ENCODE measurements at regions not wholly inside any gene's neighbourhood (a gene's known extent, or its start where the extent isn't known, plus 50 kb on each side); places are given as distances from the start of the nearest gene placed in this dataset.

DNA sequence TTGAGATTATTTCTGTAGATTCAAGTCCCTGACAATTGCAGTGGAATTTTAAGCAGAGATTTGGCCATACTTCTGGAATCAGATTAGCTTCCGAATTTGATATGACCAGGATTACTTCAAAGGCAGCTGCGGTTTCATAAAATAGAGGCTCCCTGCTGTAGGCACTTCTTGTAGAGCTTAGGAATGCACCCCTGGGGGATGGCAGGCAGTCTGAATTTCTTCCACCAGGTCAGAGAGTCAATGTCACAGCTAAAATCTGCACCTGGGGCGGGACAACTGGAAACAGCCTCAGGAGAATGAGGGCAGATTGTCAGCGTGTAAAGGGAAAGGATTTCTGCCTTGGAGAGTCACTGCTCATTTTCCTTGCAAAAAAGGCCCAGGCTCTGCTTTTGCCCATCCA is 182.6 kb downstream of the ARRDC4 start:
- DNase-seq (ENCODE audit: low read depth in 2 of 2), result no peak

DNA sequence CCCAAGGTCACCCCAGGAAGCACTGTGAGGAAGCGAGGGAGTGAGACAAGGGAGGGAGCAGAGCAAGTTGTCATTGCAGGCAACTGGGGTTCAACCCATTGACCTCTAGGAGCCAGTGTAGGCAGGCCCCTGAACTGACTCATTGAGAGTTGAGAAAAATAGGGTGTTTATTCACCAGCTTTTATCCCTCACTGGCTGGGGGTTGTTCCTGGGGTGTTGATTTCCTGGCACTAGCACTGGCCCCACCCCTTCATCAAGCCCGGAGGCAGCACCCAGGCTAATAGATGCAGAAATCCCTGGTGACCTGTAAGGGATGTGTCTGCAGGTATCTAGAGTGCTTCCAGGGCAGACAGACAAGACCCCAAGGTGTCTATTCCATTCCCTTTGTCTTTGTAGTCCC is 183.9 kb downstream of the ARRDC4 start:
- no peak for DNase-seq (ENCODE audit: low read depth in 2 of 2)

DNA sequence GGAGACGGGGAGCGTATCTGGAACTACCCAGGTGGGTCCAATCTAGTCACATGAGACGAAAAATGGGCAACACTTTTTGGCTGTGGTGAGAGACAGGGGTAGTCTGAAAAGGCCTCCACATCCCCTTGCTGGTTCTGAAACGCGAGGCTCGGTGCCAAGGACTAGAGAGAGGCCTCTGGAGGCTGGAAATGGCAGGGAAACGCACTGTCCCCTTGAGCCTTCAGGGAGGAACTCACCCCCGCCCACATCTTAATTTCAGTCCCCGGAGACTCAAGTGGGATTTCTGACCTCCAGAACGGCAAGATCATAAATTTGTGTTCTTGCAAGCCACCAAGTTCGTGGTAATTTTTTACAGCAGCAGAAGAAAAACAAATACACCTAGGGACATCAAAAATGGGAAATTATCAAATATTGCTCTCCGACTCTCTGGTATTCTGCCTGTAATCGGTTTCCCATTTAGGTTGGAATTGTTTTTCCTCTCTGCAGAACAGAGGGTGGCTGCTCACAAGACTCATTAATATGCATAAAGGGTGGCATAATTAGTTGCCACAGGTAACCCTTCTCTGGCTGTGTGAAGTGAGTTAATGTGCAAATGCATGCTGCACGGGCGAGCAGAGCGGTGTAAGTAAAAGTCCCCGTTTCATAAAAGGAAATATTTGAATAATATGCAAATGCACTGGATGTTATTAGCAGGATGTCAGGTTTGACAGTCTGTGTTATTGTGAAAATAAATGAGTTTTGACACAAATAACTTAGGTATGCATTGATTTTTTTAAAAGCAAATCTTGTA is 185.7 kb downstream of the ARRDC4 start:
- DNase-seq (ENCODE audit: low read depth in 2 of 2), result no peak

DNA sequence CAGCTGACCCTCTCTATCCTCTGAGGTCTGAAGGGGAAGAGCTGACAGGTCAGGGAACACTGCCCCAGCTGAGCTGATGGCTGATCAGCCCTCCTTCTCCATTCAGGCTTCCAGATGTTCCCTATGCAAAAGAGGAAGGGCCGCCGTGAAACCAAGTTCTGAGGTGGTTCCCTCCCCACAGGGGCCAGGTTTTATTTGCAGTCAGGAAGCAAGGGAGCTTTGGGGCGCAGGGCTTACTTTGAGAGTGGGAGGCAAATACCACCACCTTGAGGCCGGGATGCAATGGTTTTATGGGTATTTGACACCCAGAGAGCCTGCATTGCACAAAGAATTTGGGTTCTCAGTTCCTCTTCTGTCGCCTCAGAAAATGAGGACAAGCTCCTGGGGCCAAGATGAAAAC is 186.9 kb downstream of the ARRDC4 start:
- no peak for DNase-seq (ENCODE audit: low read depth in 2 of 2)

DNA sequence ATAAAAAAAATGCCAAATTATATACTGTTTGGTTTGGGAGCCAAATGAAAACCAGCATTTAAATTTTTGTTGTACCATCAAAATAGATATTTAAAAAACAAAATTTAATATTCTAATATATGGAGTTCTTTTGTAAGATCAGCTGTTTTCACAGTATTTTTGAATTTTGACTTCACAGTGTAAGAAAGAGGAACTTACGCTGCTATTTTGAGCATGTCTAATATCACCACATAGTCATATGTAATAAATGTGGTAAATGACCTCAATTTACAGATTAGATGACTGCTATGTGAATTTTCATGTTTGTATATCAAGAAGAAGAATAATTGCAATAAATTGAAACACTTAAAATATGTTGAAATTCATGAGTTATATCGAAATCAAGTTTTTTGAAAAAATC is 189.6 kb downstream of the ARRDC4 start:
- no peak for DNase-seq (ENCODE audit: low read depth in 2 of 2)

DNA sequence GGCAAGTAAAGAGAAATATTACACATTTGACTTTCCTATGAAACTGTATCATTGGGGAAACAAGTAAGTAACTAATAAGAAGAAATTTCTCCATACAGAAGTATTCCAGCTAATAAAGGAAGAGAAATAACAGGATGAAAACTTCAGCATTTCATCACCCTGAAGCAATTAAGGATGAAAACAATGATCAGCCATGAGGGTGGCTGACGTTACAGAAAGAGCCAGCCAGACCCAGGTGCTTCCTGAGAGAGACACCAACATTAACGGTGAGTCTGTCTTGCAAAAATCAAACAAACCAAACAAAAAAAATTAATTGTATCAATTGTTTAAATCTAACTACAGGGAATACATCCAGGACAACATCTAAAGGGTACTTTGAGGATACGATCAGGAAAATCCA is 190.0 kb downstream of the ARRDC4 start:
- DNase-seq (ENCODE audit: low read depth in 2 of 2), result no peak

DNA sequence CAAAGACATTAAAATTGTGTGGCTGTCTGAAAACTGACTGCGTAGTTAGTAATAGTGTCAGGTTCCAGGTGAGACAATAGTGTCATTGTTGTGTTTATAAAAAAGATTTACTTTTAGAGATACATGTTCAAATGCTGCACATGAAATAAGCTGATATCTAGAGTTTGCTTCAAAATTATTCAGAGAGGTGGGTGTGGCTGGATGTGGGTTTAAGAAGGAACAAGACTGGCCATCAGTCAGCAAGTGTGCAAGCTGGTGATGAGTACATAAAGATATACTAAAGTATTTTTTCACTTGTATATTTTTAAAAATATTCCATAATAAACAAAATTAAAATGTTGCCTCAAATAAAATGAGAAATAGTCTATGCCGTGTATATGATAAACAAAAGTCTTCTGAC is 190.6 kb downstream of the ARRDC4 start:
- no peak for DNase-seq (ENCODE audit: low read depth in 2 of 2)

DNA sequence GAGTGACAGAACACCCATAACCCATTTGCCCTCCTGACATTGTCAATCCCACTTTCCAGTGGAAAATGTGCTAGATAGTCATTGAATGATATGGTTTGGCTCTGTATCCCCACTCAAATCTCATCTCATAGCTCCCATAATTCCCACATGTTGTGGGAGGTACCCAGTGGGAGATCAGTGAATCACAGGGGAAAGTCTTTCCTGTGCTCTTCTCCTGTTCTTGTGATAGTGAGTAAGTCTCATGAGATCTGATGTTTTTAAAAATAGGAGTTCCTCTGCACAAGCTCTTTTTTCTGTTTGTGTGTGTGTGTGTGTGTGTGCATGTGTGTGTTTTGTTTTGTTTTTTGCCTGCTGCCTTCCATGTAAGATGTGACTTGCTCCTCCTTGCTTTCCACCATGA is 191.7 kb downstream of the ARRDC4 start:
- no peak for DNase-seq (ENCODE audit: low read depth in 2 of 2)

DNA sequence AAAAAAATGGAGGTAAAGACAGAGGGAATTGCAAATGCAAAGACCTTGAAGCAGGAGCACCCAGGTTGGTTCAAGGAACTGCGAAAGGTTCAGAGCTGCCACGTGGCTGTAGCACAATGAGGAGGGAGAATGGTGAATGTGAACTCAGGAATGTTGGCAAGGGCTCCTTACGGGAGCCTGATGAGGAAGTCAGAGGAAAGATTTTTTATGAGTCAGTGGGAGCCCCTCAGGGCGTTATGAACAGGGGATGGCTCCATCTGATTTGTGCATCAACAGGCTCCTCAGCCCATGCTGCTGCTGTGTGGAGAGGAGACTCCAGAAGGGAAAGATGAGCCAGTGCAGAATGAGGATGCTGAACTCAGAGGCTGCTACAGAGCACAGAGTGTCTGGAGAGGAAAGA is 194.4 kb downstream of the ARRDC4 start:
- peak; percentile 85 for DNase-seq (ENCODE audit: low read depth in 2 of 2)

DNA sequence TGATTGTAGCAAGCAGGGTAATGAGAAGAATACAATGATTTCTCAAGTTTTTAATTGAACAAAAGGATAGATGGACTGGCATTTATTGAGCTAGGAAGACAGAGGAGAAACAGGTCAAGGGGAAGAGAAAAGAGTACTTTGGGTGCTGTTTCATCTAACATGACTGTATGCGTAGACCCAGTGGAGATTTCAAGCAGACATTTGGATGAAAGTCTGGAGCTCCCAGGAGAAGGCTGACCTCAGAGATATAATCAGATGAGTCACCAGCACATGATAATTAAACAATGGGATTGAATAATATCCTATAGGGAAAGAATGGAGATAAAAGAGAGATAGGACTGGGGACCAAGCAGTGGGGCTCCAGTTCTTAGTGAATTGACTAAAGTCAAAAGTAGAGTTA is 194.9 kb downstream of the ARRDC4 start:
- peak in 1 of 2 experiments; percentile 9 for DNase-seq (ENCODE audit: low read depth in 2 of 2)

DNA sequence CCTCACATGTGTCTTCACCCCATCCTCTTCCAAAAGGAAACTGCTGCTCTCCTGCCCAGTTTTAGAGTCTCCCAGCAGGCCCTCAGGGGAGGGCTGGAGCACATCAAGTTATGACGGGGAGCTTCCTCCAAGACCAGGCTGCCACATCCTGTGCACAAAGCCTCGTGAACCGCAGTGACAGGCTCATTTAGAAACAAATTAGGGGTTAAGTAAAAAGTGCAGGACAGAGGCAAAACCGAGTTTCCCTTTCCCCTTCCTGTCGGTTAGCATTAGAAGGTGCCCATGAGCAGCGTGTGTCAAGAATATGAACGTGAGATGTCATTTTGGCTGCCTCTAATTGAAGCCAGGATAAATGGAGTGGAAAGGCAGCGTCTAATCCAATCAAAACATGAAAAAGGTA is 199.7 kb downstream of the ARRDC4 start:
- DNase-seq (ENCODE audit: low read depth in 2 of 2), result no peak

DNA sequence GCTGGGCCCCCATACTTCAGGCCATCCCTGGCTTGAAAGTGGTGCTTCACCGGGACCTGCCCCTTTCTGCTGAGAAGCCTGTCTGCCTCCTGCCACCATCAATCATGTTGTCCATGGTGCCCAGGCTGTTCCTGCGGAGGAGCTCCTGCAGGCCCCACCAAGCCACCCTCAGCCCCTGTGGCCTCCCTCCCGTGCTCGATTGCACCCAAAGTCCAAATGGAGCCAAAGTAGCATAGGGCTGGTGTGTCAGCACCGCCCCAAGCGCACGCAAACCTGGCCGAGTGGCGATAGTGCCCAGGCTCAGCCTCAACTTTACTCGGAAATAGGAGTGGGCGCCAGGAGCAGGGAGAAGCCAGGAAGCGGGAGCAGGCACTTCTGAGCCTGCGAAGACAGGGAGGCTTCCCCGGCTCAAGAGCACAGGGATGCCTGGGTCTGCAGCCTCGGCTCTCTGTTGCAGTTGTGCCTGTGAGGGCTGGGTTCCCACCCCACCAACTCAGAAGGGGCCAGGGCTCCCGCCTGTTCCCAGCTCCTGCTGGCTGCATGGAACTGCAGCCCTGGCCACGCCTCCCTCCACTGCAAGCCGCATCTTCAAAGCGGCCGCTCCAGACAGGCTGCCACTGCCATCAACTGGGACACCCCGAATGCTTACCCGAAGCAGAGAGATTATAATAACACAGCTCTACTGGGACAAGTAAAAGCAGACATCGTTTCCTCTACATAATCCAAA is 203.0 kb downstream of the ARRDC4 start:
- DNase-seq (ENCODE audit: low read depth in 2 of 2), result no peak

DNA sequence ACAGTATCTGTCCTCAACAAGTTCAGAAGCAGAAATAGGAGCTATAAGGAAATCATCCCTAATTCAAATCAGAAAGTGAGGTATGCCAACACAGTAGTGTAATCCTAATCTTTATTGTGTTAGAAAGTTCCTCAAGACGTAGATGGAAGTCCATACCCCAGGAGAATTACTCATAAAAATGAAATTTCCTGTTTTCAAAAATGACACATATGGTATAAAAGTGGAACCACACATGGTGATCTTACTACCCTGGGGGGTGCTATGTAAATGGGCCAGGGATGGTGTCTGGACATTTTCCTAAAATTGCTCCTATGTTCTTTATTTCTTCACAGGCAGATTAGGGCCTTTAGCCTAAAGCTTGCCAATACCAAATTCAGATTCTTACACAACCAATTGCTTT is 204.1 kb downstream of the ARRDC4 start:
- DNase-seq (ENCODE audit: low read depth in 2 of 2), result peak; percentile 16 to 32

DNA sequence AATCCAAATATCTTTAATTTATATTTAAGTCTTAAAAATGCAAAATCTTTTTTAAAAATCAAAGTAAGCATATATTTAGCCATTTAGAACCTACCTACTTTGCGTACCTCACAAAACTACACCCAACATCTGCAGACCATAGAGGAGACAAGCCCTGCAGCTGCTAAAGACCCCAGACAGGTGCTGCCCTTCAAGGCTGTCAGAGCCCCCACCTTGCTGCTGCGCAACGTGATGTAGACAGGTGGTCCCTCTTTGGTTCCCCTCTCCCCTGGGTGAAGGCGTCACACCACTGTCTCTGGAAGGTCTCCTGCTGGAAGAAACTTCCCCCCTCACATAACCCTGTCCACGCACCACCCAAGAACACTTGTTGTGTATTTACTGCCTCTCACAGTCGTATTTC is 204.5 kb downstream of the ARRDC4 start:
- DNase-seq (ENCODE audit: low read depth in 2 of 2), result no peak

DNA sequence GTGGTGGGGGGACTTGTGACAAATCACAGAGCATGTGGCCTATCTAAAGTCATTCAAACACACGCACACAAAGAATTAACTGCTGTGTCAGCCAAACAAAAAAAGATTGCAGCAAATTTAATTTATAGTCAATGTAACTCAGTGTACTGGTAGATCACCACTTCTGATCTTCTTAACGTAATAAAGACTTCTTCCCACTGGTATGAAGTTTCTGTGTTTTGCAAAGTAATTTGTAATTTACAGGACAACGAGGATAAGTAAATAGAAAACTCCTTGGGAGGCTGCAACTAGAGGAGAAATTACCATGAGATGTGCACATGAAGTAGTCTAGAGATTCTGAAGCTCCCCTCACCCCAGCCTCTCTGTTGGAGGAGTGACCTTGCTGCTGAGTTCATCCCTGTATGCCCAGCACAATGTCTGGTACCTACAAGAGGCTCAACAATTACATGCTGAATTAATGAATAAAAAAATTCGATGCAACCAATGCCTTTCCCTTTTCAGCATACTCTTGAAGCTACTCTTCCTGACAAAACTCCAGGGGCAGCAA is 207.3 kb downstream of the ARRDC4 start:
- DNase-seq (ENCODE audit: low read depth in 2 of 2), result no peak

DNA sequence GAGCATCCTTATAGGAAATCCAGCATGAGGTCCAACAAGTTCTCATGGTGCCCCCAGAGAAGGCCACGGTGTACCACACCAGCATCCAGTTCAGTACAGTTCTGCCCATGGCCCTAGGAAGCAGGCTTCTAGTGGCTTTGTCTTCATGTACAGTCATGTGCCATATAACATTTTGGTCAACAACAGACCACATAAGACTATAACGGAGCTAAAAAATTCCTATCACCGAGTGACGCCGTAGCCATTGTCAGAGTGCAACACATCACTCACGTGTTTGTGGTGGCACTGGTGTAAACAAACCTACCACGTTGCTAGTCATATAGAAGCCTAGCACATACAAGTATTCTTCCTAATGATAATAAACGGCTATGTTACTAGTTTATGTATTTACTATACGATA is 209.0 kb downstream of the ARRDC4 start:
- DNase-seq (ENCODE audit: low read depth in 2 of 2), result no peak

DNA sequence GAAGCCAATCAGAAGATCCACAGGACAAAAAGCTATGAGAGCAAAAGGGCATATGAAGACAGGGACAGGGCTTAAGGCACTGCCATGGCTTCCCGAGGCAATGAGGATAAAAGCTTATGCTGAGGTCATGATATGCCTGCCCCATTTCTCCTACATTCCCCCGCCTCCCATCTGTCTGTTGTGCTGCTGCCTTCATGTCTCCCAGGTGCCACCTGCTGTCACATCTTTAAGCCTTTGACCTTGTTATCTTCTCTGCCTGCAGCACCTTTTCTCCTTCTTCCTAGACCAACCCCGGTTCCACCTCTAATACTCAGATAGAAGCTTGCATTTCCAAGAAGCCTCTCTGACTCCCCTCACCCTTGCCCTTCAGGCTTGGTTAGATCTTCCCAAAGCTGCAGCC is 213.8 kb downstream of the ARRDC4 start:
- DNase-seq (ENCODE audit: low read depth in 2 of 2), result no peak

DNA sequence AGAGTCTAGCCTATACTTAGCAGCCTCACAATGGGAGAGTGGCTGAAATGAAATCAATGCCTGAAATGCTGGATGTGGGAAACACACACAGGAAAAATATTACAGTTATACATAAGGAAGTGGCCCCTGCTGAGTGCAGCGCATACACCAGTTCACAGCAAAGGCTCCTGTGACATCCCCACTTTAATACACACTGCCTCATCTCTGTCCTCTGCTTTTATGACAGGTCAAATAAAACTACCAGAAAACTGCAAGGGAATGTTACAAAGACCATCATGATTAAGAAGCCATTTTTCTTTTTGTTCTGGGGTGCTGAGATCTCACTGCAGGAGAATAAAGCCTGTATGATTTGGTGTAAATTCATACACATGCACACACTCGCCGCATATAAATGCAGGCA is 214.3 kb downstream of the ARRDC4 start:
- DNase-seq (ENCODE audit: low read depth in 2 of 2), result no peak

DNA sequence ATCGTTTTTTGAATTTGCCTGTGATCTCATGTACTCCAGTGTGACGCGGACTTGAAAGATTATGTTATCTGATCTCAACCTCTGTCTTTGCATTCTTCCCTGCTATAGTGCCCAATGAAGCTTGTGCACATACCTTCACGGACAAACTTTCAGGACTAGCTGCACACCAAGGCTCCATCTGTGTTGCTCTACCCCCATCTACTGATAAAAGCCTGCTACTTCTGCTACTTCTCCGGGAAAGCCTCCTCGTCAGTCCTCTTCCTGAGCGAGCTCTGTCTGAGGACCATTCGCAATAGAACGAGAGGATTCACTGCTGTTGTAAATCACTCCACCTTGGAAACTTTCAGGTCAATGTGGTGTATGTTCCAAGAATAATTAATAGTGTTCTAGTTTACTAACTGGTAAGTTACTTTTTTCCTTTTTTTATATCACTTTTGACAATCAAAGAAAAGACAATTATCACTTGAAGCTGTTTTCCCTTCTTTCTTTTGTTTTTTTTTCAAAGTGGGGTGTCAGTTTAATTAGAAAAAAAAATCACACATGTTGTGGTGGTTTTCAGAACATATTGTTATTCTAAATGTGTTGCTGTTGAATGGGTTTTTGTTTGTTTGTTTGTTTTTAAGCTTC is 217.6 kb downstream of the ARRDC4 start:
- peak; percentile 52 to 54 for DNase-seq (ENCODE audit: low read depth in 2 of 2)

DNA sequence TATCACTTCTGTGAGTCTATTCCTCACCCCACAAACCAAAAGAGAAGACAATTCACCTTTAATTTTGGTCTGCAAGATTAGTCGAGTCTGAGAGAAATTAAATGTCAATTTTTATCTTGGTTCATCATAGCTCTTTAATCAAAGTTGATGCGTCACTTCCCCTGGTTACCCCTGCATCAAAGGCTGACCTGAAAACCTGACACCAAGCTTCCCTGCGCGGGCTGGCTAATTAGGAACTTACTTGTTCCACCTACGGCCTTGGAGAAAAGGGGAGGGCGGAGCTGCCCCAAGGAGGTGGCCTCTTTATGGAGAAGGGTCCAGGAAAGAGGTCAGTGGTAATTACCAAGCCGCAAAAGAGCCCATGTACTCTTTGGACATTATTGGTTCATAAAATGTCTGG is 218.4 kb downstream of the ARRDC4 start:
- DNase-seq (ENCODE audit: low read depth in 2 of 2), result no peak

DNA sequence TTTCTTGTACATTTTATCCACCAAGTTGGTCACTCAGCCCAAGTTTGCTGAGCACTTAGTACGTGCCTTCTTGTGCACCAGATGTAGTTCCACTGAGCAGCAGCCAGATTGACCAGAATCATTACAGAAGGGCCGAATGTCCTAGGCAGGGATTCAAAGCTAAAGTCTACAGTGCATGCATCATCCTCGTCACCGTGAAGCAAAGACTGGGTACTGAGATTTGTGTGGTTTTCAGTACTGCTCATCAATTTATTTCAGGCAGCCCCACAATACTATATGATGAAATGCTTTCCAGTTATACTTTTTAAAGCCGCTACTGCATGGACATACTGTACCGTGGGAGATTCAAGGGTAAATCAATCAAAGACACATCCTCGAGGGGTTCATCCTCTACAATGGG is 227.0 kb downstream of the ARRDC4 start:
- DNase-seq (ENCODE audit: low read depth in 2 of 2), result no peak

DNA sequence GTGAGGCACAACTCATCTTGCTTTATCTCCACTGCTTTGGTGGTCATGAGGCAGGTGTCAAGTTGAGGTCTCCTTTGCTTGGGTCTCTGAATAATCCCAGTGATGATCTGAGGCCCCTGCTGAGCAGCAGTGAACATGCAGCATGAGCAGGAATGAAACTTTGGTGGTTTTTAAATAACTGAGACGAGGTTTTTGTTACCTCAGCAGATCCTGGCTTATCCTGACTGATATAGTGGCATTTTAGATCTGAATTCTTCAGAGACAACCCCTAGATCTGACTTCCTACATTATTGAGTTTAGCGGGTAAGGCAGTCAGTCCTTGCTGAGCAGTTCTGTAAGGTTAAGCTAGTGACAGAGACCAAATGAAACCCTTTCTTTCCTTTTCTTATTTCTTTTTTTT is 230.4 kb downstream of the ARRDC4 start:
- no peak for DNase-seq (ENCODE audit: low read depth in 2 of 2)

DNA sequence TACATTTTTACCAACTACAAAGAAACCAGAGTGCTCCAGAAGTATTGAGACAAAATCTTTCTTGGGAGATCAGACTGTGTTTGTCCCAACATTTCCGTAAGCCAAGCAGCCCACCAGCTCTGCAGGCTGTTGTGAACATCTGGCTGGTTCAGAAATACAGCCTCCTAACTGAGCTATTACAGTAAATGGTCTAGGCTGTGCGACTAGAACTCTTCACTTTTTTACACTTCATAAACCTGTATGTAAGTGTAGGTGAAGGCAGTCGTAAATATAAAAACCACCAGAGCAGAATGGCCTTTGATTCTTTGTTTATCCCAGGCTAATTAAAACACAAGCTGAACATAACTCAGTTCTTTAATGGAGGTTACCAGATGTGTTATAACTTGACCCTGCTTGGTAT is 235.3 kb downstream of the ARRDC4 start:
- no peak for DNase-seq (ENCODE audit: low read depth in 2 of 2)
